HFFc6 (cell line): ENCODE measurements at regions not wholly inside any gene's neighbourhood (a gene's known extent, or its start where the extent isn't known, plus 50 kb on each side); places are given as distances from the start of the nearest gene placed in this dataset.

Source experiments
- DNase-seq: peaks from one replicate; pipeline ENCODE4 v3.0.0-alpha.2; 2018
- H3K27ac Mint-ChIP-seq: 2 replicates; pipeline ENCODE4 v1.8.0; 2020; ENCODE audit warnings: mild to moderate bottlenecking, mixed read lengths
- H3K27me3 Mint-ChIP-seq: 2 replicates; pipeline ENCODE4 v1.8.0; 2021; ENCODE audit warnings: mild to moderate bottlenecking, moderate library complexity, mixed read lengths; ENCODE audit not compliant: insufficient read depth
- H3K36me3 Mint-ChIP-seq: 2 replicates; pipeline ENCODE4 v1.8.0; 2021; ENCODE audit warnings: low read depth, mixed read lengths
- H3K4me1 Mint-ChIP-seq: 2 replicates; pipeline ENCODE4 v1.8.0; 2020; ENCODE audit warnings: low read depth, mixed read lengths
- H3K4me3 Mint-ChIP-seq: 2 replicates; pipeline ENCODE4 v1.8.0; 2020; ENCODE audit warnings: mild to moderate bottlenecking, moderate library complexity, mixed read lengths
- H3K9me3 Mint-ChIP-seq: 2 replicates; pipeline ENCODE4 v1.8.0; 2020; ENCODE audit warnings: mild to moderate bottlenecking, mixed read lengths
- TF ChIP-seq, protein P1 (sequence below): fragments of 200-600 bp; sonication (generic); IDR thresholded peaks from 2 replicates; pipeline ENCODE4 v1.5.0; 2021; ENCODE audit warnings: antibody characterized with exemption, mild to moderate bottlenecking

DNA sequence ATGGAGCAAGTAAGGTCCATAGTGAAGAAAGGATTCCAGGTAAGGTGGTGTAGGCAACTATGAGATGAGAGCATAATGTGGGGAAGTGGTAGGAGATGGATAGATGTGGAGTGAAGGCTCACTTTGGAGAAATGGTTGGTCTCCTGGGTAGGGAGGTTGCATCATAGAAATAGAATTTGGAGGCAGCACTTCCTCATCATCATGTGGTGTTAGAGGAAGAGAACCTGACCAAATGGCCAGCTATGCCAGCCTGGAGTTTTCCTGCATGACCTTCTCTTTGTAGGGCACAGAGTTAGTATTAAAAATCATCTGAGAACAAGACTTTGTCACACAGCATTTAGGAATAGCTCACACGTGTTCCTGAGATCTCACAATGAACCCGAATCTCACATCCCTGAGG lies 126.7 kb upstream of the CXCL12 start:
- no peak for DNase-seq
- Mint-ChIP-seq H3K27me3 (peaks cover under 1% of the 10 kb centered on the region; the same call in 1 of the 2 replicates), H3K9me3 (no peaks in the 10 kb centered on the region), H3K4me3 (no peak overlapping the region), H3K27ac (no peak overlapping the region), H3K4me1 (peaks cover 22% of the 10 kb centered on the region), H3K36me3 (no peaks in the 10 kb centered on the region)
- TF ChIP-seq, protein P1, sequence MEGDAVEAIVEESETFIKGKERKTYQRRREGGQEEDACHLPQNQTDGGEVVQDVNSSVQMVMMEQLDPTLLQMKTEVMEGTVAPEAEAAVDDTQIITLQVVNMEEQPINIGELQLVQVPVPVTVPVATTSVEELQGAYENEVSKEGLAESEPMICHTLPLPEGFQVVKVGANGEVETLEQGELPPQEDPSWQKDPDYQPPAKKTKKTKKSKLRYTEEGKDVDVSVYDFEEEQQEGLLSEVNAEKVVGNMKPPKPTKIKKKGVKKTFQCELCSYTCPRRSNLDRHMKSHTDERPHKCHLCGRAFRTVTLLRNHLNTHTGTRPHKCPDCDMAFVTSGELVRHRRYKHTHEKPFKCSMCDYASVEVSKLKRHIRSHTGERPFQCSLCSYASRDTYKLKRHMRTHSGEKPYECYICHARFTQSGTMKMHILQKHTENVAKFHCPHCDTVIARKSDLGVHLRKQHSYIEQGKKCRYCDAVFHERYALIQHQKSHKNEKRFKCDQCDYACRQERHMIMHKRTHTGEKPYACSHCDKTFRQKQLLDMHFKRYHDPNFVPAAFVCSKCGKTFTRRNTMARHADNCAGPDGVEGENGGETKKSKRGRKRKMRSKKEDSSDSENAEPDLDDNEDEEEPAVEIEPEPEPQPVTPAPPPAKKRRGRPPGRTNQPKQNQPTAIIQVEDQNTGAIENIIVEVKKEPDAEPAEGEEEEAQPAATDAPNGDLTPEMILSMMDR: no peak

DNA sequence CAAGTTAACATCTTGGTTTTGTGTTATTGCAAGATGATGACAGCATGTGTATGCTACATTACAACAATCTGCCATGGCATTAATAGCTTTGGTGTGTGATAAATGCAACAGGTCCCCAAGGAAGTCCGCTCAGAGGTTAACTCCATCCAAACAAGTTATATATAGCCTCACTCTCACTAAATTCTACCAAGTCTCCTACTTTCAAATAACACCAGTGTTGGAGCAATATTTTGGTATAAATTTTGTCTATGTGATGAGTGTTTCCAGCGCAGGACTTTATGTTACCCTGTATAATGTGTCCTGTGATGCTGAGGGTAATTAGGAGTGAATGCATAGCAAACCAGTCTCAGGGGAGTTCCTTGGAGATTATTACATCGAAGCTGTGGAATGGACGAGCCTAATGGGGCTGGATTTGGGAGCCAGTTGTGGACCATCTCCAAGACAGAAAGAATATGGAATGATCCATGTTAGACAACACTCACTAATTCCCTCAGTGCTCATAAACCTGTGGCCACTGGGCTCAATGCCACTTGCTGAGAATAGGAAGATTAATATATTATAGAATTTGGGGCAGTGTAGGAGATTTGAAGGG lies 127.6 kb upstream of the CXCL12 start:
- DNase-seq: no peak
- TF ChIP-seq, protein P1: no peak
- H3K27ac Mint-ChIP-seq: no peak overlapping the region
- no peaks in the 10 kb centered on the region for H3K9me3 Mint-ChIP-seq
- H3K4me1 Mint-ChIP-seq: peaks cover 22% of the 10 kb centered on the region
- no peak overlapping the region for H3K4me3 Mint-ChIP-seq
- H3K27me3 Mint-ChIP-seq: no peaks in the 10 kb centered on the region
- no peaks in the 10 kb centered on the region for H3K36me3 Mint-ChIP-seq

DNA sequence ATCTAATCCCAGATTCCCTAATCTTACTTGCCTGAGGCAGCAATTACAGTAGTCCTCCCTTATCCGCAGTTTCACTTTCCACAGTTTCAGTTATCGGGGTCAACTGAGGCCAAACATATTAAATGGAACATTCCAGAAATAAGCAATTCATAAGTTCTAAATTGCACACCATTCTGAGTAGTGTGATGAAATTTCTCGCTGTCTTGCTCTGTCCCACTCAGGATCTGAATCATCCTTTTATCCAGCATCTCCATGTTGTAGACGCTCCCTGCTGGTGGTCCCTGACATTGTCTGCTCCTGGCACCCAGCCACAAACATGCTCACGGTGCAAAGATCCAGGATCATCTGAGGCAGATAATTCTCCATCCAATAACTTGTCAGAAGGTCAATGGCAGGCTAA lies 128.7 kb upstream of the CXCL12 start:
- no peaks in the 10 kb centered on the region for H3K36me3 Mint-ChIP-seq
- no peak overlapping the region for H3K27ac Mint-ChIP-seq
- TF ChIP-seq, protein P1: peak; percentile 42
- H3K4me3 Mint-ChIP-seq: no peak overlapping the region
- peaks cover 22% of the 10 kb centered on the region for H3K4me1 Mint-ChIP-seq
- no peak for DNase-seq
- H3K27me3 Mint-ChIP-seq: no peaks in the 10 kb centered on the region
- H3K9me3 Mint-ChIP-seq: no peaks in the 10 kb centered on the region

DNA sequence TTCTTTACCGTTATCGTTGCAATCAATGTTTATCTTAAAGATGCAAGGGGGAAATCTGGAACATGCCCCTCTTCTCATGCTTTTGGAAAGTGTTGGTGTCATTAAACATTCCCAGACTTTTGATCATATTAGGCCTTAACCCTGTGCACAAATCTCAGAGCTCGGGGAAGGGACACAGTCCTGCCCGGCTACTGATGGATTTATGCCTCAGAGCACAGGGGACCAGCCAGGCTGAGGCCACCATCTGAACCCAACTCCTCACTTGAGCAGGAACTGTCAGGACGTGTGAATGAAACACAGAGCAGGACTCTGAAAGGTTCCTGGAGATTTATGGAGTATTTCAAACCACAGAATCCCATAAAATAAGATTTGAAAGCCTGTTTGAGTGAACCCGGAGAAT lies 132.0 kb upstream of the CXCL12 start:
- no peaks in the 10 kb centered on the region for H3K36me3 Mint-ChIP-seq
- peaks cover 1% of the 10 kb centered on the region; the same call in 1 of the 2 replicates for H3K27me3 Mint-ChIP-seq
- H3K27ac Mint-ChIP-seq: no peak overlapping the region
- no peaks in the 10 kb centered on the region for H3K9me3 Mint-ChIP-seq
- no peak overlapping the region for H3K4me3 Mint-ChIP-seq
- peaks cover 16% of the 10 kb centered on the region for H3K4me1 Mint-ChIP-seq
- TF ChIP-seq, protein P1: no peak
- no peak for DNase-seq

DNA sequence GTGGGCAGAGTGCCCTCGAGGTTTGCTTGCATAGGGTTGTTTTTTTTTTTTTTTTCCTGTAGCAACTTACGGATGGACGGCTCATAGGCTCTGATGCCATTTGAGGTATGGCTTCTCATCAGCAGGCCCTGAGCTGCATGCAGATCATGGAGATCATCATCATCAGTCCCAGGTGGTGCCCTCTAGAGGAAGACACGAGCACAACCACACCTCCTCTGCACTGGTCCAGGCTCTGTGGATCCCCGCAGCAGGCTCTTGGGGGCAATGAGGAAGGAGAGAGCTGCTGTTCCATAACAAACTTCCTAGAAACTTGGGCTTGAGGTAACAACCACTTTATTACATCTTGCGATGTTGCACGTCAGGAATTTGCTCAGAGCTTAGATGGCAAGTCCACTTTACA lies 132.7 kb upstream of the CXCL12 start:
- H3K9me3 Mint-ChIP-seq: no peaks in the 10 kb centered on the region
- TF ChIP-seq, protein P1: peak; percentile 62
- H3K36me3 Mint-ChIP-seq: no peaks in the 10 kb centered on the region
- no peak for DNase-seq
- peaks cover 16% of the 10 kb centered on the region for H3K4me1 Mint-ChIP-seq
- H3K27ac Mint-ChIP-seq: no peak overlapping the region
- H3K4me3 Mint-ChIP-seq: no peak overlapping the region
- peaks cover 1% of the 10 kb centered on the region; the same call in 1 of the 2 replicates for H3K27me3 Mint-ChIP-seq
